GM21367 (cell line): ENCODE measurements at regions not wholly inside any gene's neighbourhood (a gene's known extent, or its start where the extent isn't known, plus 50 kb on each side); places are given as distances from the start of the nearest gene placed in this dataset.

Source experiments
- ATAC-seq: cut with Tn5 transposase; IDR thresholded peaks from one replicate; pipeline ENCODE4 v1.9.1; 2021; ENCODE audit not compliant: unreplicated experiment

GRCh38 chr10:6888434-6888833 is 308.4 kb upstream of the PRKCQ start:
- ATAC-seq, result no peak

- no peak for ATAC-seq
Measured at GRCh38 chr10:6885284-6885683, 305.2 kb upstream of the PRKCQ start.

- no peak for ATAC-seq
Measured at GRCh38 chr10:6881987-6882386, 301.9 kb upstream of the PRKCQ start.

- no peak for ATAC-seq
Measured at GRCh38 chr10:6877722-6878392, 297.8 kb upstream of the PRKCQ start.

- ATAC-seq, result no peak
Measured at GRCh38 chr10:6877336-6877721, 297.3 kb upstream of the PRKCQ start.

- ATAC-seq, result no peak
Measured at GRCh38 chr10:6875269-6875865, 295.3 kb upstream of the PRKCQ start.

- no peak for ATAC-seq
Measured at GRCh38 chr10:6871128-6871527, 291.1 kb upstream of the PRKCQ start.

- no peak for ATAC-seq
Measured at GRCh38 chr10:6868036-6868725, 288.1 kb upstream of the PRKCQ start.

GRCh38 chr10:6866757-6867156 is 286.7 kb upstream of the PRKCQ start:
- no peak for ATAC-seq

GRCh38 chr10:6864142-6864541 is 284.1 kb upstream of the PRKCQ start:
- no peak for ATAC-seq

- no peak for ATAC-seq
Measured at GRCh38 chr10:6863381-6863780, 283.3 kb upstream of the PRKCQ start.

GRCh38 chr10:6850452-6850851 is 270.4 kb upstream of the PRKCQ start:
- no peak for ATAC-seq

- no peak for ATAC-seq
Measured at GRCh38 chr10:6847561-6847960, 267.5 kb upstream of the PRKCQ start.

- ATAC-seq, result no peak
Measured at GRCh38 chr10:6843894-6844650, 264.0 kb upstream of the PRKCQ start.

GRCh38 chr10:6843481-6843881 is 263.4 kb upstream of the PRKCQ start:
- no peak for ATAC-seq

- ATAC-seq, result no peak
Measured at GRCh38 chr10:6842722-6843121, 262.6 kb upstream of the PRKCQ start.

GRCh38 chr10:6841761-6842160 is 261.7 kb upstream of the PRKCQ start:
- ATAC-seq, result no peak

GRCh38 chr10:6840766-6841165 is 260.7 kb upstream of the PRKCQ start:
- ATAC-seq, result no peak

GRCh38 chr10:6840201-6840691 is 260.2 kb upstream of the PRKCQ start:
- no peak for ATAC-seq

- ATAC-seq, result no peak
Measured at GRCh38 chr10:6838118-6838517, 258.0 kb upstream of the PRKCQ start.

GRCh38 chr10:6833458-6834011 is 253.5 kb upstream of the PRKCQ start:
- no peak for ATAC-seq
